Vagina (tissue), 2 donors: ENCODE measurements at regions not wholly inside any gene's neighbourhood (a gene's known extent, or its start where the extent isn't known, plus 50 kb on each side); places are given as distances from the start of the nearest gene placed in this dataset.

Source experiments
- CTCF ChIP-seq, 3 experiments: fragments of 450-650 bp in 2 of 3; fragments of 200-600 bp in 1 of 3; sonication (generic) in 1 of 3; IDR thresholded peaks; one replicate each; pipeline ENCODE4 v1.5.1; 2017 to 2019; ENCODE audit warnings: antibody characterized with exemption in 3 of 3, mild to moderate bottlenecking in 2 of 3, moderate library complexity in 2 of 3
- POLR2A ChIP-seq, 2 donors: fragments of 450-650 bp; IDR thresholded peaks; one replicate each; pipeline ENCODE4 v1.6.1; 2017; ENCODE audit warnings: antibody characterized with exemption in 2 of 2, mild to moderate bottlenecking in 2 of 2, moderate library complexity in 2 of 2
- POLR2AphosphoS5 ChIP-seq, 2 donors: sonication (generic); formaldehyde crosslinking; IDR thresholded peaks; one replicate each; pipeline ENCODE4 v1.9.0; 2017; ENCODE audit warnings: antibody characterized with exemption in 2 of 2, mild to moderate bottlenecking in 2 of 2, low read depth in 1 of 2; ENCODE audit not compliant: insufficient read depth in 1 of 2

GRCh38 chr9:89905606-89906338, 301.0 kb downstream of the GADD45G start:
- TF ChIP-seq POLR2A (IDR thresholded peaks at IDR 0.05) (no peak), CTCF (IDR thresholded peaks at IDR 0.05) (no peak), POLR2AphosphoS5 (IDR thresholded peaks at IDR 0.05; ENCODE audit: insufficient read depth in 1 of 2, low read depth in 1 of 2) (no peak)
